GM18907 (cell line): ENCODE measurements at regions not wholly inside any gene's neighbourhood (a gene's known extent, or its start where the extent isn't known, plus 50 kb on each side); places are given as distances from the start of the nearest gene placed in this dataset.
"Not testable (repeated sequence)": the region's sequence is repeated elsewhere in the genome, so short reads cannot be mapped to it uniquely, and the experiment has no call there.

ENCODE experiments used
- ATAC-seq: cut with Tn5 transposase; IDR thresholded peaks from one replicate; pipeline ENCODE4 v1.9.1; 2021; ENCODE audit warnings: mild to moderate bottlenecking, moderate library complexity; ENCODE audit not compliant: unreplicated experiment

- ATAC-seq = not testable (repeated sequence)
These were observed 422.3 kb downstream of the CCDC85A start for GRCh38 chr2:56606086-56606485.

DNA sequence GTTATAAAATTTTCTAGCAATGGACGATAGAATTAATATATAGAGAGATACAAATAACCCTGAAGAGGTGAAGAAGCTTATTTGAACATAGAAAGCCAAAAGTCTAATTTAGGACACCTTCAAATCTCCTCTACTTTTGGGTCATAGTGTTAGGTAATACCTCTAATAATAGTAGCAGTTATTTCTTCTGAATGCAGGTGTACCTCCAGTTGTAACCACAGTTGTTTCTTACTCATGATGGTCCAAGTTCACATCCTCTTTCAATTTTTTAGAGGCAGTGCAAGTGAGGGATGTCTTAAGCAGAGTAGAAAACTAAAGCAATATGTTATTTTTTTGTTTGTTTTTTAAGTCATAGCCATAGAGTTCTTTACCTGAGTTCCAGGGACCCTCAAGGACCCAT is 429.5 kb downstream of the CCDC85A start:
- ATAC-seq = no peak

DNA sequence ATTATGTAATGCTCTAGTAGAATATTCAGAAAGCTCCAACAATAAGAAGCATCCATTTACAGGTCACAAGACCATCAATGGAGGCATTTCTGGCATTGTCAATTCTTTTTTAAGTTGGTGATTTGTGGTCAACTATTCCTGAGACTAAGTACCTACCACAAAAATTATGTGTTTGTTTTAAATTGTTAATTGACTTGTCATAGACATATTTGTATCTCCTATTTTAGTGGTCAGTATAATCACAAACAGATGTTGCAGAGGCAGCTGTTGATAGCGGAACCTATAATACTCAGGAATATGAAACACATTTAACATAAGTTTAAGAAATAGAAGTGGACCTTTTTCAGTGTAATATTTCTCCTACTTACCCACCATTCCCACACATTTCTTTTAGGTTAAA is 430.1 kb downstream of the CCDC85A start:
- no peak for ATAC-seq

GRCh38 chr2:56615760-56616159 is 432.0 kb downstream of the CCDC85A start:
- no peak for ATAC-seq

DNA sequence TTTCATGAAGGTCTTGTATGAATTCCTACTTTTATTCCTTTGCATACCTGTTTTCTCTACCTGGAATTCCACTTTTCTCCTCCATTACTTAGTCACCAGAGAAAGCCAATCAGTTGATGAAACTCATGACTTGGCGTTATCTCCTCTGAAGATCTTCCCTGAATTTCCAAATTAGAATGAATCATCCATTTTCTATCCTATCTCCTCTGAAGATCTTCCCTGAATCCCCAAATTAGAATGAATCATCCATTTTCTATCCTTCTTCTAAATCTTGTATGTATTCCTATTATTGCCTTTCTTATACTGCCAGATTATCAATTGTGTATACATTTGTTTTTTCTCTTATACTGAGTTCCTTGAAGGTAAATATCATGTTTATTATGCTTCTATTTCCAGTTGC is 440.4 kb downstream of the CCDC85A start:
- ATAC-seq = no peak

GRCh38 chr2:56626927-56627326 is 443.1 kb downstream of the CCDC85A start:
- no peak for ATAC-seq

GRCh38 chr2:56630286-56630685 is 446.5 kb downstream of the CCDC85A start:
- no peak for ATAC-seq

GRCh38 chr2:56647997-56648396 is 464.2 kb downstream of the CCDC85A start:
- ATAC-seq = no peak

DNA sequence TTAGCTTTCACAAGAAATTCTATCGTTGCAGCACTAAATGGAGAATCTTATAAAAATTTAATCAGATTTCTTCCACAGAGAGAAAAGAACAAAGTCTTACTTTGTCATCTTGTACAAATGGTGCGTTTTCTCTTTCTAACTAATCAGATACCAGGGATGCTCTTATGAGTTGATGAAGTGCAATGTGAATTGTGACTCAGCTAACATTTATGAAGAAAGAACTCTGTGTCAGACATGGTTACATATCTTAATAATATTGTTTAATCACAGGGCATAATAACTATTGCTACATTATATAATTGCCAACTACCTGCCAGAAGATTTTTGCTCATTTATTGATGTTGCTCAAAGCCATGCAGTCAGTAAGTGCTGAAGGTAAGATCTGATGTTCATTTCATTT is 465.0 kb downstream of the CCDC85A start:
- ATAC-seq = no peak

- no peak for ATAC-seq
These were observed 471.1 kb downstream of the CCDC85A start for GRCh38 chr2:56654936-56655335.

DNA sequence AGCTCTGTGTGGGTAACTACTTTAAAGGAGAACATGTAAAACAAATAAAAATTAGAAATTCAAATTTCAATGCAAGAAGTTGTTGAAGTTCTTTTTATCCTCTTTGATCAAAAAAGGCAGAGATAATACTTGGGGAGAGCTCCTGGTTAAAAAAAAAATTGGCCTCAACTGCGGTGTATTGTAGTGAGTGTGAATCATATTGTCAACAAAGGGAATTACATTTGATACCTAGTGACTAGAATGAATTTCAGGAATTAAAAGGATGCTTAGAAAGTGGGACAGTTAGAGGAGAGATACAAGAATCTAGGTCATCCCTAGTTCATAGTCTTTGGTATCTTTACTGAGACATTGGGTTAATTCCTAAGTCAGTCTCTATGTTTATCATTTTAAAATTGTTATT is 473.0 kb downstream of the CCDC85A start:
- no peak for ATAC-seq

- no peak for ATAC-seq
These were observed 483.0 kb downstream of the CCDC85A start for GRCh38 chr2:56666777-56667176.

- ATAC-seq = no peak
These were observed 488.3 kb downstream of the CCDC85A start for GRCh38 chr2:56671973-56672569.

DNA sequence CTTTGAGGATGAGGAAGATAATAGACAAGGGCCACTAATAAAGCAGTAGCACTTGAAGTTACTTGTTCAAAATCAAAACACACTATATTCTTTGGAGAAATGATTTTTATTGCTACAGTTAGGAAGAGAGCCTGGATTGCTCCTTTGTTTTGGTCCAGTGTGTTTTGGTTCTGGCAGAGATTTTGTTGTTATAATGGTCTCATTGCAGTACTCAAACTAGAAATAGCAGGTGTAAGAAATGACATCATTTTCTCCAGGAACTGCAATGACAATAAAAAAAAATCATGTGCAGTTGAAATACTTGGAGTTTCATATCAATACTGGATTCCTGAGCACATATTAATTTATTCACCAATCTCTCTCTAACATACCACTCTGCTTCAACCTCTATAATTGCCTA is 490.3 kb downstream of the CCDC85A start:
- no peak for ATAC-seq

- ATAC-seq = no peak
These were observed 493.2 kb downstream of the CCDC85A start for GRCh38 chr2:56676966-56677365.

DNA sequence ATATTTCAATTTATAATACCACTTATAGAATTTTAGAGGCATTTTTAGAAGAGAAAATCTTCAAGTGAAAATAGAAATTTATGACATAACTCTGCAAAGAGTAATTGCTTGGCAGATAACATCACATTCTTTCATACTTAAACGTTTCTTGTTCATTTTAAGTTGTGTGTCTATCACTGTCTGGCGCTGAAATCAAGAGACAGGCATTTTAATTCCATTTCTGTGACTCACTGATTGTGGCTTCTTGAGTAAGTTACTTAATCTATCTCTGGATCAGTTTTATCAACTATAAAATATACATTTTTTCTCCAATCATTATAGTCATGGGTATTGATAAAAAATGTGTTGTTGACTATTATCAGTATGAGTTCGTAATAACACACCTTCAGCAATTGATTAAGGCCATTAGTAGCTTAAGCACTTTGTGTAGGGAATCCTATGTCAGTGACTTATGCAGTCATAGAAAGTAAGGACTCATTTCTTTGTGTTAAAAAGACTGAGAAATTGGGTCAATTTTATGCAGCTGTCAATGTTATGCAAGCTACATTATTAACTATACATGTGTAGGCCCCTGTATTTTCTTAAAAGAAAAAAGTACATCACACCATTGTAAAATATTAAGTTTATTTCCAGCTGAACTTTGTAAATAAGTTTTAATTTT is 497.3 kb downstream of the CCDC85A start:
- no peak for ATAC-seq

- ATAC-seq = no peak
These were observed 498.0 kb downstream of the CCDC85A start for GRCh38 chr2:56681659-56682396.

DNA sequence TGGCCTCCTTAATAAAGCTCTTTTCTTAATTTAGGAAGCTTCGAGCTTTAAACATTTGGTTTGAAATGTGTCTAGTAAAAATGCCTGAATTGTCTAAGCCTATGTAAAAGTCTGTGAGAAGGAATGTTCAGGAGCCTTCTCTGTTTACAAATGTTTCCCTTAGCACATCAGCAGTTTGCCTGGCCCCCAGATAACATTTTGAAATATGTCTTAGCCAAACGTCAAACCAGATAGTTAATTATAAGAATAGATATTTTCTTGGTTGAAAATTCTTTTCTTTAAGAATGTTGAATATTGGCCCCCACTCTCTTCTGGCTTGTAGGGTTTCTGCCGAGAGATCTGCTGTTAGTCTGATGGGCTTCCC is 498.6 kb downstream of the CCDC85A start:
- no peak for ATAC-seq

- ATAC-seq = no peak
These were observed 500.5 kb downstream of the CCDC85A start for GRCh38 chr2:56684327-56684726.

- no peak for ATAC-seq
These were observed 501.4 kb downstream of the CCDC85A start for GRCh38 chr2:56685205-56685604.

DNA sequence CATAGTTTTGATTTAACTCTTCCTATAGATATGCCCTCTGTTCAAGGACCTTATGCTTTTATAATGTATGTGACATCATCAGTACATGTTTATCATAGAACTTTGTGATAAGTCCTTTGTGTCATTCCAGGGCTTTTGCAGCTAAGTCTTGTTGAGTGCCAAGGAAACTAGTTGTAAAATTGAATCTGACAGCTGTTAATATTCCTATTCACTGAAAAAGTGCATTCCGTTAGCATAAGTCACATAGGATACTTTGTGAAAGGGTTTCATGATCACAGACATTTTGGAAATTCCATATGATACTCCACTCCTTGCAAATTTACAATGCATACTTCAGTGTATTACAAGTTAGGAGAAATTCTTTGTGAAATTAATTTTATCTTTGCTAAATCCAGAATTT is 503.4 kb downstream of the CCDC85A start:
- no peak for ATAC-seq

- no peak for ATAC-seq
These were observed 504.9 kb downstream of the CCDC85A start for GRCh38 chr2:56688661-56689060.
